NCI-H2196 (cell line): ENCODE measurements at regions not wholly inside any gene's neighbourhood (a gene's known extent, or its start where the extent isn't known, plus 50 kb on each side); places are given as distances from the start of the nearest gene placed in this dataset.

Source experiments
- DNase-seq: peaks from one replicate; lab custom pipeline; 2025; ENCODE audit not compliant: unreplicated experiment; lab: John Stamatoyannopoulos, UW

GRCh38 chr2:145116834-145117725 is 597.2 kb upstream of the ZEB2 start:
- no peak for DNase-seq

GRCh38 chr2:145116056-145116455 is 596.1 kb upstream of the ZEB2 start:
- no peak for DNase-seq

- DNase-seq, result no peak
Observed at GRCh38 chr2:145114726-145115125, 594.8 kb upstream of the ZEB2 start.

- DNase-seq, result no peak
Observed at GRCh38 chr2:145112467-145112866, 592.5 kb upstream of the ZEB2 start.

GRCh38 chr2:145110668-145111356 is 590.9 kb upstream of the ZEB2 start:
- no peak for DNase-seq

- DNase-seq, result no peak
Observed at GRCh38 chr2:145108959-145109710, 589.2 kb upstream of the ZEB2 start.

GRCh38 chr2:145108361-145108778 is 588.5 kb upstream of the ZEB2 start:
- no peak for DNase-seq

GRCh38 chr2:145106293-145106692 is 586.4 kb upstream of the ZEB2 start:
- no peak for DNase-seq

GRCh38 chr2:145102706-145103105 is 582.8 kb upstream of the ZEB2 start:
- DNase-seq, result no peak

GRCh38 chr2:145100301-145100700 is 580.4 kb upstream of the ZEB2 start:
- DNase-seq, result no peak

GRCh38 chr2:145096582-145096981 is 576.7 kb upstream of the ZEB2 start:
- no peak for DNase-seq

- DNase-seq, result no peak
Observed at GRCh38 chr2:145095641-145096435, 575.9 kb upstream of the ZEB2 start.

GRCh38 chr2:145094370-145094769 is 574.5 kb upstream of the ZEB2 start:
- no peak for DNase-seq

GRCh38 chr2:145091967-145092366 is 572.0 kb upstream of the ZEB2 start:
- no peak for DNase-seq

GRCh38 chr2:145090841-145091761 is 571.2 kb upstream of the ZEB2 start:
- DNase-seq, result no peak

GRCh38 chr2:145088756-145089155 is 568.8 kb upstream of the ZEB2 start:
- DNase-seq, result no peak

GRCh38 chr2:145086910-145087309 is 567.0 kb upstream of the ZEB2 start:
- no peak for DNase-seq

- DNase-seq, result no peak
Observed at GRCh38 chr2:145085612-145086011, 565.7 kb upstream of the ZEB2 start.

GRCh38 chr2:145080426-145080825 is 560.5 kb upstream of the ZEB2 start:
- DNase-seq, result no peak

GRCh38 chr2:145079641-145080040 is 559.7 kb upstream of the ZEB2 start:
- DNase-seq, result no peak
